SU-DHL-6 (cell line): ENCODE measurements at regions not wholly inside any gene's neighbourhood (a gene's known extent, or its start where the extent isn't known, plus 50 kb on each side); places are given as distances from the start of the nearest gene placed in this dataset.

Experiments
- H2AFZ ChIP-seq: fragments of 200-600 bp; sonication (generic); 2 replicates; pipeline ENCODE4 v1.6.1; 2014; ENCODE audit warnings: low read depth, mild to moderate bottlenecking, moderate library complexity, mixed read lengths, antibody characterized with exemption, low read length; ENCODE audit not compliant: severe bottlenecking
- H3F3A ChIP-seq: fragments of 200-600 bp; shearing (Covaris generic); 2 replicates; pipeline ENCODE4 v1.6.0; 2016; ENCODE audit warnings: antibody characterized with exemption, mild to moderate bottlenecking; ENCODE audit not compliant: insufficient read depth
- H3K27ac ChIP-seq: fragments of 200-600 bp; sonication (generic); 2 replicates; pipeline ENCODE4 v1.5.1; 2016; ENCODE audit warnings: low read depth, mild to moderate bottlenecking, low read length, moderate library complexity, mixed read lengths
- H3K27me3 ChIP-seq: fragments of 200-600 bp; sonication (generic), shearing (Covaris generic); 2 replicates; pipeline ENCODE4 v1.6.0; 2014; ENCODE audit warnings: mild to moderate bottlenecking, low read length
- H3K36me3 ChIP-seq: fragments of 200-600 bp; sonication (generic); 2 replicates; pipeline ENCODE4 v1.6.1; 2014; ENCODE audit warnings: mild to moderate bottlenecking, low read length, mixed read lengths
- H3K4me2 ChIP-seq: fragments of 300-600, 200-600 bp; shearing (Covaris generic), sonication (generic); 2 replicates; pipeline ENCODE4 v1.6.0; 2014; ENCODE audit warnings: low read length, low read depth, mild to moderate bottlenecking; ENCODE audit not compliant: poor library complexity, severe bottlenecking
- H3K4me3 ChIP-seq: fragments of 200-600 bp; sonication (generic); 2 replicates; pipeline ENCODE4 v1.5.1; 2014; ENCODE audit warnings: antibody characterized with exemption, low read length, mild to moderate bottlenecking, mixed read lengths; ENCODE audit not compliant: insufficient read depth, poor library complexity, severe bottlenecking
- H3K79me2 ChIP-seq: fragments of 200-600 bp; sonication (generic); 2 replicates; pipeline ENCODE4 v1.6.1; 2014; ENCODE audit warnings: mild to moderate bottlenecking, low read length, moderate library complexity; ENCODE audit not compliant: insufficient read depth
- H3K9ac ChIP-seq: fragments of 200-600 bp; sonication (generic); 2 replicates; pipeline ENCODE4 v1.7.0; 2014; ENCODE audit warnings: mild to moderate bottlenecking, low read length
- H3K9me2 ChIP-seq: fragments of 200-600 bp; sonication (generic); replicated peaks from 2 replicates; pipeline ENCODE4 v1.6.1; 2014; ENCODE audit warnings: low read length; ENCODE audit not compliant: insufficient read depth
- H3K9me3 ChIP-seq: fragments of 200-600 bp; sonication (generic); 2 replicates; pipeline ENCODE4 v1.6.1; 2014; ENCODE audit warnings: low read length, mixed read lengths; ENCODE audit not compliant: insufficient read depth
- H4K20me1 ChIP-seq: fragments of 200-600 bp; sonication (generic); 2 replicates; pipeline ENCODE4 v1.6.1; 2014; ENCODE audit warnings: low read depth, mild to moderate bottlenecking, antibody characterized with exemption, low read length, moderate library complexity, mixed read lengths
- EZH2phosphoT487 ChIP-seq: fragments of 200-600 bp; sonication (generic), shearing (Covaris generic); conservative IDR thresholded peaks from 2 replicates; pipeline ENCODE4 v1.6.1; 2018; ENCODE audit warnings: mild to moderate bottlenecking, antibody characterized with exemption, low read length, moderate library complexity, mixed read lengths
- TF ChIP-seq, protein P1 (sequence below): fragments of 200-600 bp; sonication (generic); IDR thresholded peaks from one replicate; pipeline ENCODE4 v1.5.1; 2017; ENCODE audit warnings: antibody characterized with exemption, mild to moderate bottlenecking, low read length, moderate library complexity; ENCODE audit not compliant: insufficient read depth, poor library complexity, severe bottlenecking

DNA sequence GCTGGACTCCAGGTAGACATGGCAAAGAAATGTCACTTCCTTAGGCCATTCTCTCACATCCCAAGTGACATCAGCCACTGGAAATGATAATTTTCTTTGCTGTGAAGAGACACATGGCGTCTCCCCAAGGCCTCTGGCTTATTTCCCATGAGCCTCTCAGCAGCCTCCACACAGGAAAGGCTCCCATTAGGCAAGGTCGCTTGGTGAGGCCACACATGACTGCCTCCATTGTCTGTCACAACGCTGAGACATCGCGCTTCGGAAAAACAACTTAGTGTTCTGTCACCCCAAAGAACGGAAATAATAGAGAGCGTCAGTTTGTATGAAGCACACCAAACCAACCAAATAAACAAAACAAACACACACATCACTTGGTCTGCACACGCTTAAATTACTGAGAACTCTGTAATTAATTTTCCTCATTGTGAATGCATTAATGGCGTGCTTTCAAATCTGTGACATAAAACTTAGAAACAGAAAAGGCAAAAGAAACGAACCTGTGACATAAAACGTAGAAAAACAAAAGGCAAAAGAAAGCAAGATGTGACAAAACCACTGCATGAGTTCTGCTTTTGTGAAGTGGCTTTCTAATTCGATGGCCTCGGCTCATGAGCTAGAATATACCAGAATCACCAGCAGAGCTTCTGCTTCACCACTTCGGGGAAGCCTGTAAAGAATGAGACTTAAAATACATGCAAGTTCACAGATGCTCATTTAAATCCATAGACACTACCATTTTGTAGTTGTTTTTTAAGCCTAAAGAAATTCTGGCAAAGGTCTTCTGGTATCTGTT, 404.2 kb upstream of the SGCG start:
- H3K27me3 ChIP-seq = no peaks in the 10 kb centered on the region

DNA sequence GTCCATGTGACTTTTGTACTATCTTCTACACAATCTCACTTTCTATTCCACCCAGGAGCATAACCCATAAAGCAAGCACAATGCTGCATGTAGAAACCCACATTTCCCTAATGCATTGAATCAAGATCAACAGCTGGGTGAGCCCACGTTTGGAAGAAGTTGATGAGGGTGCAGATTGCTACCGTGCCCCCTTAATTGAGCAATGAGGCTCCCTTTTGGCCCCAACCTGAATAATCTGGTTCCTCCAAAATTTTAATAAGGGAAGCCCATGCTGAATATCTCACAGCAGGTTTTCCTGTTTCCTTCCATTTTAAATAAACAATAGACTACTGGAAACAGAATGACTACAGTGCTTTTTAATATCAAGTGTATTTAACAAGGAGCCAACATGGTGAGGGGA, 403.6 kb upstream of the SGCG start:
- no peak overlapping the region for H3K9ac ChIP-seq
- TF ChIP-seq EZH2phosphoT487 = no peak
- TF ChIP-seq, protein P1, sequence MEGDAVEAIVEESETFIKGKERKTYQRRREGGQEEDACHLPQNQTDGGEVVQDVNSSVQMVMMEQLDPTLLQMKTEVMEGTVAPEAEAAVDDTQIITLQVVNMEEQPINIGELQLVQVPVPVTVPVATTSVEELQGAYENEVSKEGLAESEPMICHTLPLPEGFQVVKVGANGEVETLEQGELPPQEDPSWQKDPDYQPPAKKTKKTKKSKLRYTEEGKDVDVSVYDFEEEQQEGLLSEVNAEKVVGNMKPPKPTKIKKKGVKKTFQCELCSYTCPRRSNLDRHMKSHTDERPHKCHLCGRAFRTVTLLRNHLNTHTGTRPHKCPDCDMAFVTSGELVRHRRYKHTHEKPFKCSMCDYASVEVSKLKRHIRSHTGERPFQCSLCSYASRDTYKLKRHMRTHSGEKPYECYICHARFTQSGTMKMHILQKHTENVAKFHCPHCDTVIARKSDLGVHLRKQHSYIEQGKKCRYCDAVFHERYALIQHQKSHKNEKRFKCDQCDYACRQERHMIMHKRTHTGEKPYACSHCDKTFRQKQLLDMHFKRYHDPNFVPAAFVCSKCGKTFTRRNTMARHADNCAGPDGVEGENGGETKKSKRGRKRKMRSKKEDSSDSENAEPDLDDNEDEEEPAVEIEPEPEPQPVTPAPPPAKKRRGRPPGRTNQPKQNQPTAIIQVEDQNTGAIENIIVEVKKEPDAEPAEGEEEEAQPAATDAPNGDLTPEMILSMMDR = no peak
- H3K27me3 ChIP-seq = no peaks in the 10 kb centered on the region
- no peak overlapping the region for H3K4me3 ChIP-seq
- no peaks in the 10 kb centered on the region for H3K79me2 ChIP-seq
- H3K9me2 ChIP-seq = no peaks in the 10 kb centered on the region
- no peaks in the 10 kb centered on the region for H3F3A ChIP-seq
- no peaks in the 10 kb centered on the region for H3K9me3 ChIP-seq
- H3K27ac ChIP-seq = no peak overlapping the region
- H3K36me3 ChIP-seq = no peaks in the 10 kb centered on the region
- H4K20me1 ChIP-seq = no peaks in the 10 kb centered on the region
- H3K4me2 ChIP-seq = no peak overlapping the region
- no peak overlapping the region for H2AFZ ChIP-seq

More for the DNA sequence above, 404.2 kb upstream of the SGCG start:
- Histone ChIP-seq H3K9me3 (no peaks in the 10 kb centered on the region), H3K9ac (no peak overlapping the region), H4K20me1 (no peaks in the 10 kb centered on the region), H3K9me2 (no peaks in the 10 kb centered on the region), H2AFZ (no peak overlapping the region), H3K4me3 (no peak overlapping the region), H3K79me2 (no peaks in the 10 kb centered on the region), H3K4me2 (no peak overlapping the region), H3K36me3 (no peaks in the 10 kb centered on the region), H3K27ac (no peak overlapping the region), H3F3A (no peaks in the 10 kb centered on the region)
- TF ChIP-seq, protein P1 = no peak
- no peak for TF ChIP-seq EZH2phosphoT487

DNA sequence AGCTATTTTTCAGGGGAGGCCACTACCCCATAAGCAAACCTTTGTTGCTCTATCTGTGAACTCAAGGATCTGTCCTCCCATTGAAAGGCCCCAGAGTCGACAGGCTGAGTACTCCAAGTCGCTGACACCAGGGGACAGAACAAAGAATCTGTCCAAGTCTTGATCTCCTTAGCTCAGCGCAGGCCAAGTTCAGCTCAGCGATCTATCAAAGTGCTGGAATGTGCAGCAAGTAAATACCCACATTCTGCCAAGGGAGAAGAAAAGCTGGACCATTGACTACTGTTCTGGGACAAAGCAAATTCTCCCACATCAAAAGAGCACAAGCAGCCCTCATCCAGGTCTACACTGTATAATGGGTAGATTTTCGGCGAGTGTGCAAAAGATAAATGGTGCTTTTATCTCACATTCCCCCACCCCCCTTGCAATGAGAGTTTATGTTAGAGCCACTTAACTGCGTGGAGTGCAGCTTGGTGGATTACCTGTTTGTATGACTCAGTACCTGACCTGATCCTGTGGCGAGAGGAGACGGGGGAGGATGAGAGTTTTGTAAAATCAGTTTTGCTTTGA, 391.7 kb upstream of the SGCG start:
- Histone ChIP-seq H2AFZ (no peak overlapping the region), H3K9me2 (no peaks in the 10 kb centered on the region), H3K36me3 (no peaks in the 10 kb centered on the region), H4K20me1 (no peaks in the 10 kb centered on the region), H3K4me3 (no peak overlapping the region), H3K9ac (no peak overlapping the region), H3K27me3 (no peaks in the 10 kb centered on the region), H3K79me2 (no peaks in the 10 kb centered on the region), H3K9me3 (no peaks in the 10 kb centered on the region), H3F3A (no peaks in the 10 kb centered on the region), H3K4me2 (no peak overlapping the region), H3K27ac (no peak overlapping the region)
- TF ChIP-seq, protein P1 = no peak
- no peak for TF ChIP-seq EZH2phosphoT487
